Suprapubic skin (tissue), 4 donors: ENCODE measurements at regions not wholly inside any gene's neighbourhood (a gene's known extent, or its start where the extent isn't known, plus 50 kb on each side); places are given as distances from the start of the nearest gene placed in this dataset.

Experiments used
- DNase-seq, 2 donors: peaks; one replicate each; pipeline ENCODE4 v3.0.0-alpha.2; 2019; ENCODE audit warnings: low spot score in 2 of 2
- H3K27ac ChIP-seq: fragments of 200-600 bp; sonication (generic); one replicate; pipeline ENCODE4 v1.5.1; 2019
- H3K27me3 ChIP-seq: fragments of 200-600 bp; sonication (generic); one replicate; pipeline ENCODE4 v1.5.1; 2019
- H3K36me3 ChIP-seq: fragments of 200-600 bp; sonication (generic); one replicate; pipeline ENCODE4 v1.5.1; 2019
- H3K4me1 ChIP-seq: fragments of 200-600 bp; sonication (generic); one replicate; pipeline ENCODE4 v1.5.1; 2019
- H3K4me3 ChIP-seq: fragments of 200-600 bp; sonication (generic); one replicate; pipeline ENCODE4 v1.5.1; 2019; ENCODE audit warnings: mild to moderate bottlenecking
- H3K9me3 ChIP-seq: fragments of 200-600 bp; sonication (generic); one replicate; pipeline ENCODE4 v1.5.1; 2019
- CTCF ChIP-seq, 2 donors: fragments of 200-600 bp in 1 of 2; fragments of 450-650 bp in 1 of 2; sonication (generic) in 1 of 2; IDR thresholded peaks; one replicate each; pipeline ENCODE4 v1.5.1; 2016 to 2019; ENCODE audit warnings: antibody characterized with exemption in 2 of 2, mild to moderate bottlenecking in 1 of 2, moderate library complexity in 1 of 2
- EP300 ChIP-seq: sonication (generic); formaldehyde crosslinking; IDR thresholded peaks from one replicate; pipeline ENCODE4 v1.6.1; 2017; ENCODE audit warnings: antibody characterized with exemption
- POLR2A ChIP-seq, 2 donors: fragments of 450-650 bp; IDR thresholded peaks; one replicate each; pipeline ENCODE4 v1.6.1; 2017; ENCODE audit warnings: antibody characterized with exemption in 2 of 2, mild to moderate bottlenecking in 2 of 2, moderate library complexity in 2 of 2
- POLR2AphosphoS5 ChIP-seq, 3 donors: sonication (generic); formaldehyde crosslinking; IDR thresholded peaks; one replicate each; pipeline ENCODE4 v1.6.1; 2017; ENCODE audit warnings: antibody characterized with exemption in 3 of 3
- WGBS: methylation state at CpG from one replicate; pipeline ENCODE4 v1.1.5; 2018; 5-methylcytosine and 5-hydroxymethylcytosine counted together

- no peaks in the 10 kb centered on the region for H3K4me1 ChIP-seq
- WGBS = 70% methylated on average over 1 of the region's 1 CpG
- H3K4me3 ChIP-seq = no peak overlapping the region
- no peak for DNase-seq
- no peak overlapping the region for H3K27ac ChIP-seq
- no peaks in the 10 kb centered on the region for H3K9me3 ChIP-seq
- H3K36me3 ChIP-seq = no peaks in the 10 kb centered on the region
- no peak for TF ChIP-seq CTCF (IDR thresholded peaks at IDR 0.05)
- no peak for TF ChIP-seq EP300
- no peak for TF ChIP-seq POLR2A (IDR thresholded peaks at IDR 0.05)
- H3K27me3 ChIP-seq = peaks cover 4% of the 10 kb centered on the region
These were observed 101.9 kb upstream of the TMC3 start for GRCh38 chr15:81475926-81476325.

DNA sequence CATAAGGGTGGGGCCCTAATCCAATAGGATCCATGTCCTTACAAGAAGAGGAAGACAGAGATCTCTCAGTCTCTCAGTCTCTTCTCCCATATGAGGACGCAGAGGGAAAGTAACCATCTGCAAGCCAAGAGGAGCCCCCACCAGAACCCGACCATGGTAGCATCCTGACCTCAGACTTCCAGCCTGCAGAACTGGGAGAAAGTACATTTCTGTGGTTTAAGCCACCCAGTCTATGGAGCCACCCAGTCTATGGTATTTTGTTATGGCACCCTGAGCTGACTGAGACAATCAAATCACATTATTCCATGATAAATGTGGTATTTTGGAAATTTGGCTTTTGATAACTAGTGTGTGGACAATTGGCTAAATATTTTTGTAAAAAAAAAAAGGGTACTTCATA, 101.5 kb upstream of the TMC3 start:
- H3K9me3 ChIP-seq = no peaks in the 10 kb centered on the region
- whole genome bisulfite sequencing = 94% methylated on average over 2 of the region's 2 CpGs
- H3K36me3 ChIP-seq = no peaks in the 10 kb centered on the region
- DNase-seq = no peak
- H3K27ac ChIP-seq = no peak overlapping the region
- no peaks in the 10 kb centered on the region for H3K4me1 ChIP-seq
- H3K4me3 ChIP-seq = no peak overlapping the region
- TF ChIP-seq POLR2AphosphoS5 (IDR thresholded peaks at IDR 0.05) (no peak), POLR2A (IDR thresholded peaks at IDR 0.05) (no peak), CTCF (IDR thresholded peaks at IDR 0.05) (no peak), EP300 (no peak)
- peaks cover 4% of the 10 kb centered on the region for H3K27me3 ChIP-seq

DNA sequence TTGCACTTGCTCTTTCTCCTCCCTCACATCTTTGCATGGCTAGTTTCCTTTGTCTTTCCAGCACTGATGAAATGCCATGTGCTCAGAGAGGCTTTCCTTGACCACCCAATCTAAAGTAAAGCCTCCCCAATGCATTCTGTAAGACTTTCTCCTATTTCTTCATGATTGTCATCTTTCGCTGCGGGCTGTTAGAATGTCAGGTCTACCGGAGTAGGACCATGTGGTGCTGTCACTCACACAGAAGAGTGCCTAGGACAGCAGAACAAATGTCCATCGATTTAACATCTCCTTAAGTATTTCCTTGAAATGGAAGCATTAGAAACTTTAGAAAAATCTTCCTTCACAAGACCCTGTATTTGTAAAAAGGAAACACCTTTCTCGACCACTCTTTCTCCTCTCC, 99.9 kb upstream of the TMC3 start:
- 94% methylated on average over 5 of the region's 5 CpGs for WGBS

DNA sequence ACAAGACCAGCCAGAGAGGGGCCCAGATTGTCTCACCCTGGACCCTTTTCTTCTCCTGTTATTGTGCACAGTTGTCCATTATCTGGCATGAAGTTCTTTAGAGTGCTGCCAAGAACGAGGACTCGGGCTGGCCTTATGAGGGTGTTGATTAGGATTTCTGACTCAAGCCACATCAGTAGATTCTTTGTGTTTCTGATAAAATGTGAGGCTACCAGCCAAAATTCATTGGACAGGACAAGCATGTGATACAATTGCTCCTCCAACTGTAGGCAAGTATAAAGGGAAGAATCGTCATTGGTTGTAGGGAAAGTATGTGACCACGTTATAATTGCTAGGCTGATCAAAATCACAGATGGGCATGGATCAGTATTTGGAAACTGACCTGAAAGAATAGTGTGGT, 99.2 kb upstream of the TMC3 start:
- no peaks in the 10 kb centered on the region for H3K9me3 ChIP-seq
- 88% methylated on average over 4 of the region's 4 CpGs for WGBS

More for the DNA sequence above, 99.9 kb upstream of the TMC3 start:
- peaks cover 4% of the 10 kb centered on the region for H3K27me3 ChIP-seq
- H3K9me3 ChIP-seq = no peaks in the 10 kb centered on the region
- no peak overlapping the region for H3K4me3 ChIP-seq
- no peaks in the 10 kb centered on the region for H3K4me1 ChIP-seq
- no peaks in the 10 kb centered on the region for H3K36me3 ChIP-seq
- no peak for TF ChIP-seq CTCF (IDR thresholded peaks at IDR 0.05)
- no peak for TF ChIP-seq POLR2AphosphoS5 (IDR thresholded peaks at IDR 0.05)
- no peak for TF ChIP-seq EP300
- TF ChIP-seq POLR2A (IDR thresholded peaks at IDR 0.05) = no peak
- no peak for DNase-seq
- no peak overlapping the region for H3K27ac ChIP-seq

GRCh38 chr15:81471151-81471550, 97.1 kb upstream of the TMC3 start:
- Histone ChIP-seq H3K36me3 (no peaks in the 10 kb centered on the region), H3K9me3 (no peaks in the 10 kb centered on the region), H3K27ac (no peak overlapping the region), H3K4me1 (no peaks in the 10 kb centered on the region), H3K4me3 (no peak overlapping the region), H3K27me3 (peaks cover 10% of the 10 kb centered on the region)
- 46% methylated on average over 2 of the region's 2 CpGs for WGBS
- TF ChIP-seq EP300 (no peak), POLR2AphosphoS5 (IDR thresholded peaks at IDR 0.05) (no peak), CTCF (IDR thresholded peaks at IDR 0.05) (no peak), POLR2A (IDR thresholded peaks at IDR 0.05) (no peak)
- DNase-seq = no peak

More for the DNA sequence above, 99.2 kb upstream of the TMC3 start:
- Histone ChIP-seq H3K27me3 (peaks cover 4% of the 10 kb centered on the region), H3K4me1 (no peaks in the 10 kb centered on the region), H3K4me3 (no peak overlapping the region), H3K36me3 (no peaks in the 10 kb centered on the region), H3K27ac (no peak overlapping the region)
- TF ChIP-seq CTCF (IDR thresholded peaks at IDR 0.05) (no peak), POLR2A (IDR thresholded peaks at IDR 0.05) (no peak), EP300 (no peak), POLR2AphosphoS5 (IDR thresholded peaks at IDR 0.05) (no peak)
- no peak for DNase-seq
